Right lobe of liver (tissue), 4 donors: ENCODE measurements at regions not wholly inside any gene's neighbourhood (a gene's known extent, or its start where the extent isn't known, plus 50 kb on each side); places are given as distances from the start of the nearest gene placed in this dataset.

Experiments
- CTCF ChIP-seq, 4 donors: fragments of 200-600 bp in 3 of 4; fragments of 450-650 bp in 1 of 4; IDR thresholded peaks; one replicate each; pipeline versions ENCODE4 v1.5.1 to v1.8.0; 2016 to 2022; ENCODE audit warnings: antibody characterized with exemption in 4 of 4, mild to moderate bottlenecking in 2 of 4
- POLR2A ChIP-seq: fragments of 450-650 bp; IDR thresholded peaks from one replicate; pipeline ENCODE4 v1.6.1; 2017; ENCODE audit warnings: antibody characterized with exemption, mild to moderate bottlenecking
- donor health status: DM: no; HTN: no; CAD: no.
- donor health status: DM: no; HTN: no; CAD: no.
- donor health status: DM: no; HTN: yes; CAD: no.

GRCh38 chr7:42314696-42315095, 77.7 kb upstream of the GLI3 start:
- TF ChIP-seq CTCF (IDR thresholded peaks at IDR 0.05): no peak
- TF ChIP-seq POLR2A: no peak
